Stomach smooth muscle (tissue), 2 donors: ENCODE measurements at regions not wholly inside any gene's neighbourhood (a gene's known extent, or its start where the extent isn't known, plus 50 kb on each side); places are given as distances from the start of the nearest gene placed in this dataset.

Experiments used
- H3K27ac ChIP-seq: one replicate; pipeline ENCODE4 v1.7.0; 2013; ENCODE audit warnings: mild to moderate bottlenecking, low read length, inconsistent platforms
- H3K27me3 ChIP-seq, 2 donors: one replicate each; pipeline ENCODE4 v1.7.0; 2013; ENCODE audit warnings: low read length in 2 of 2; ENCODE audit not compliant: insufficient read depth in 2 of 2, control insufficient read depth in 1 of 2
- H3K36me3 ChIP-seq, 2 donors: one replicate each; pipeline ENCODE4 v1.7.0; 2013; ENCODE audit warnings: low read length in 2 of 2; ENCODE audit not compliant: control insufficient read depth in 2 of 2, insufficient read depth in 2 of 2
- H3K4me1 ChIP-seq: one replicate; pipeline ENCODE4 v1.7.0; 2013; ENCODE audit warnings: low read length; ENCODE audit not compliant: control insufficient read depth, insufficient read depth
- H3K4me3 ChIP-seq, 2 donors: one replicate each; pipeline ENCODE4 v1.7.0; 2013; ENCODE audit warnings: low read length in 2 of 2
- H3K9ac ChIP-seq, 2 donors: one replicate each; pipeline ENCODE4 v1.7.0; 2013; ENCODE audit warnings: low read length in 2 of 2, mild to moderate bottlenecking in 1 of 2
- H3K9me3 ChIP-seq, 2 donors: one replicate each; pipeline ENCODE4 v1.7.0; 2013; ENCODE audit warnings: low read length in 2 of 2; ENCODE audit not compliant: control insufficient read depth in 2 of 2
- donor health status: healthy.
- donor health status: Pancreatic carcinoma.

DNA sequence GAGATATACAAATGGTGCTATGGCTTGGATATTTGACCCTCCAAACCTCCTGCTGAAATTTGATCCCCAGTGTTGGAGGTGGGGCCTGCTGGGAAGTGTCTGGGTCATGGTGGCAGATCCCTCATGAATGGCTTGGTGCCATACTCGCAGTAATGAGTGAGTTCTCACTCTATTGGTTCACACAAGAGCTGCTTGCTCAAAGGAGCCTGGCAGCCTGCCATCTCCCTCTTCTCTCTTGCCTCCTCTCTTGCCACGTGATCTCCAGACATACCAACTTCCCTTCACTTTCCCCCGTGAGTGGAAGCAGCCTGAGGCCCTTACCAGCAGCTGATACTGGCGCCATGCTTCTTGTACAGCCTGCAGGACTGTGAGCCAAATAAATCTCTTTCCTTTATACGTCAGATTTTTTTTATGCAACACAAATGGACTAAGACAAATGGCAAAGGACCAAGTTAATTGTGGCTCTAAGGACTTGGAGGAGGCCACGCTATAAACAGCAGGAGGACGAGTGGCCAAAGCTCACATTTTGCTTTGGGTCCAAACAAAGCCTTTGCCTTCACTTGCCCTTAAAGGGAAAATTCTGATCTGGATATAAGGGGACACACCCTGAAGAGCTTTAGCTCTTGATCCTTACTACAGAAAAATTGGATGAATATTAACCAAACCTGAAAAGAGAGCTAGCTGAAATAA, 214.7 kb downstream of the SS18 start:
- H3K9me3 ChIP-seq, result peaks cover 3 to 4% of the 10 kb centered on the region in 2 donors
- H3K36me3 ChIP-seq, result no peaks in the 10 kb centered on the region
- H3K27me3 ChIP-seq, result peaks cover 0 to 2% of the 10 kb centered on the region in 2 donors
- no peak overlapping the region for H3K4me3 ChIP-seq
- no peak overlapping the region for H3K9ac ChIP-seq
- H3K27ac ChIP-seq, result no peak overlapping the region
- H3K4me1 ChIP-seq, result no peaks in the 10 kb centered on the region

GRCh38 chr18:25873833-25874232, 216.6 kb downstream of the SS18 start:
- Histone ChIP-seq H3K4me3 (no peak overlapping the region), H3K27ac (no peak overlapping the region), H3K36me3 (no peaks in the 10 kb centered on the region), H3K27me3 (peaks cover 0 to 2% of the 10 kb centered on the region in 2 donors), H3K4me1 (no peaks in the 10 kb centered on the region), H3K9me3 (peaks cover 3 to 4% of the 10 kb centered on the region in 2 donors), H3K9ac (no peak overlapping the region)

- Histone ChIP-seq H3K4me1 (no peaks in the 10 kb centered on the region), H3K4me3 (no peak overlapping the region), H3K9me3 (peaks cover 0 to 4% of the 10 kb centered on the region in 2 donors), H3K9ac (no peak overlapping the region), H3K36me3 (no peaks in the 10 kb centered on the region), H3K27ac (no peak overlapping the region), H3K27me3 (no peaks in the 10 kb centered on the region)
Observed at GRCh38 chr18:25866331-25866730, 224.1 kb downstream of the SS18 start.

- H3K9me3 ChIP-seq, result peaks cover 0 to 1% of the 10 kb centered on the region in 2 donors
- no peak overlapping the region for H3K9ac ChIP-seq
- no peaks in the 10 kb centered on the region for H3K27me3 ChIP-seq
- H3K27ac ChIP-seq, result no peak overlapping the region
- no peak overlapping the region for H3K4me3 ChIP-seq
- no peaks in the 10 kb centered on the region for H3K4me1 ChIP-seq
- no peaks in the 10 kb centered on the region for H3K36me3 ChIP-seq
Observed at GRCh38 chr18:25862881-25863600, 227.4 kb downstream of the SS18 start.

DNA sequence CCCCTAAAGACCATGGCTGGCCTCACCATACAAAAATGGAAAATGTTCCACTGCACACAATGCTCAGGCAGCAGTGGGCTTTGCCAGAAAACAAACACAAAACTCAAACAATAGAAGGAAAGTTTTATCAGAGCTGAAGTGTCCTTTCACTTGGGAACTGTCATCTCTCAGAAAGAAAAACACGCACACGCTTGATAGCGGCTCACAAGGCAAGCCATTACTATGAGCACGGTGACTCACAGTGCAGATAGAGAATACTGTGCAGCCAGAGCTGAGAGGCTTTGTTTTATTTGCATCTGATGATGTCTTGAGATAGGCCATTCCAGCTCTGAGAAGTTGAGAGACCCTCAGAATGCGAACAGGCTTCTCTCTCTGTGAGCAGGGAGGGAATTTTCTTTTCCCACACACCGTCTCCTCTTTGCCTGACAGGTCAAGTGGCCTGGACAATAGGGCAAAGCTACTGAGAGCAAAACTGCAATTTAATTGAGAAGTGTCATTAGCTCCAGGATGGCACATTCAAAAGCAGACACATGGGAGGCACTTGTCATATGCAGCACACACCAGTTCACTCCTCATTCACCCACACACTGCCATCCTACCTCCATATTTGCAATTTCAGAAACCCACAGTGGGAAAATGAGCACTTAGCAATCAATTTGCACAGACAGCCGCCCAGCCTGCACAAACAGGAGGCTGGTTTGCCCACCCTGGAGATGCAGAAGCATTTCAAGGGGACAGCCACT, 236.6 kb downstream of the SS18 start:
- Histone ChIP-seq H3K27ac (no peak overlapping the region), H3K4me1 (no peaks in the 10 kb centered on the region), H3K9ac (no peak overlapping the region), H3K9me3 (no peaks in the 10 kb centered on the region), H3K27me3 (no peaks in the 10 kb centered on the region), H3K4me3 (no peak overlapping the region), H3K36me3 (no peaks in the 10 kb centered on the region)

DNA sequence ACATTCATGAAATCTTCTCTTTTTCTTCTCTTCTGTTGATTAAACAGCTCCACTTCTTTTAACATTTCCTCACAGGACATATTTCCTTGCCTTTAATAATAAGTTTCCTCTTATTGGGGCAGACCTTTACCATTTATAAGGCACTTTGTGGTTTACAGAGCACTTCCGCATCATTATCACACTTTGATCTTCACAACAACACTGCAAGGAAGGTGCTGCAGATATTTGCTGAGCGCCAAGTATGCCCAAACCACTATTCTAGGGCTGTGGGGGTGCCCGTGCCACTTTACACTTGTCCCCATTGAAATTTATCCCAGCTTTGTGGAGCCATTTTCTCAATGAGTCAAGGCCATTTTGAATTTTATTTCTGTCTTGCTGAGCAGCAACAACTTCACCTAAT, 246.6 kb downstream of the SS18 start:
- no peak overlapping the region for H3K4me3 ChIP-seq
- H3K9ac ChIP-seq, result no peak overlapping the region
- no peaks in the 10 kb centered on the region for H3K9me3 ChIP-seq
- H3K27ac ChIP-seq, result no peak overlapping the region
- no peaks in the 10 kb centered on the region for H3K4me1 ChIP-seq
- no peaks in the 10 kb centered on the region for H3K36me3 ChIP-seq
- H3K27me3 ChIP-seq, result no peaks in the 10 kb centered on the region

- Histone ChIP-seq H3K9ac (no peak overlapping the region), H3K27me3 (no peaks in the 10 kb centered on the region), H3K36me3 (no peaks in the 10 kb centered on the region), H3K4me1 (no peaks in the 10 kb centered on the region), H3K27ac (no peak overlapping the region), H3K4me3 (no peak overlapping the region), H3K9me3 (no peaks in the 10 kb centered on the region)
Observed at GRCh38 chr18:25842665-25843064, 247.7 kb downstream of the SS18 start.

DNA sequence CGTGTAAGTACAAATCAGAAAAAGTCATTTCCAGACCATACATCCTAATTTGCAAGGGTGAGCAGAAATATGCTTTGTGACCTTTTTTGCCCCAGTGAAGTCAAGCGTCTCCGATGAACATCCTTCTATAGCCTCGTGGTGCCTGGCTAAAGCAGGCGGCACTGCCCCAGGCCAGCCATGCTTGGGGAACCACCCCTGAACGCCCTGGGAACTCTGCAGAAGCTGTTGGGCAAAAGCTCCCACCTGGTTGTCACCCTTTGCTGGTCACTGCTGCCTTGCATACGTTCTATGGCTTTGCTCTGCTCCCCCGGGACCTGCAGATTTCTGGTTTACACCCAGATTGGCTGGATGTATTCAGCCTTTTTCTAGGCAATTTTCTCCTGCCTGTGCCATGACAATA, 256.4 kb downstream of the SS18 start:
- Histone ChIP-seq H3K36me3 (no peaks in the 10 kb centered on the region), H3K27me3 (no peaks in the 10 kb centered on the region), H3K9me3 (no peaks in the 10 kb centered on the region), H3K9ac (no peak overlapping the region), H3K4me3 (no peak overlapping the region), H3K4me1 (no peaks in the 10 kb centered on the region), H3K27ac (no peak overlapping the region)

DNA sequence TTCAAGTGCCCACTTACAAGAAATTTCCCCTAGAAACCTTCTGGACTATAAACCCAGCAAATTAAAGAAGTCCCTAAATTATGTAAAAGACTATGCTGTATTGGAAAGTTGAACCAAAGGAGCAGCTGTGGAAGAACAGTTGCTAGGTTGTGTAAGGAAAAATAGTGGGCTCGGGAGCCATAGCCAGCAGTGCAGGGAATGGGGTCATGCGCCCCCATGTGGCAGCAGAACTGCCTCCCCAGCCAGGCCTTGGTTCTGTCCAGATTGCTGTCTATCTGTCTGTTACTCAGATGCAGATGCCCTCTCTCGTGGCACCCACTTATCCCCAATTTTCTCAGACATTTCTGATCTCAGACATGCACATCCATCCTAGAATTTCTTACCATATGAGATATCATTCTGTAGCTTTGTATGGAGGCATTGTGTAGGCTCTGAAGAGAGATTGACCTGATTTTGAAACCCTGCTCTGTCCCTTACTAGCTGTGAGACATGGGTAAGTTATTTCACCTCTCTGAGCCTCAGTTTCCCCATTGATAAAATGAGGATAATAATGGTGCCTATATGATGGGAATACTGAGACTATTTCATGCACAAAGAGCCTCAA, 258.3 kb downstream of the SS18 start:
- Histone ChIP-seq H3K9ac (no peak overlapping the region), H3K4me1 (peaks cover 2% of the 10 kb centered on the region), H3K9me3 (no peaks in the 10 kb centered on the region), H3K36me3 (no peaks in the 10 kb centered on the region), H3K27me3 (no peaks in the 10 kb centered on the region), H3K27ac (no peak overlapping the region), H3K4me3 (no peak overlapping the region)

GRCh38 chr18:25831301-25831701, 259.1 kb downstream of the SS18 start:
- Histone ChIP-seq H3K27ac (no peak overlapping the region), H3K36me3 (no peaks in the 10 kb centered on the region), H3K4me1 (peaks cover 2% of the 10 kb centered on the region), H3K27me3 (no peaks in the 10 kb centered on the region), H3K4me3 (no peak overlapping the region), H3K9ac (no peak overlapping the region), H3K9me3 (no peaks in the 10 kb centered on the region)
